ENCODE measurements at regions not wholly inside any gene's neighbourhood (a gene's known extent, or its start where the extent isn't known, plus 50 kb on each side); places are given as distances from the start of the nearest gene placed in this dataset.

DNA sequence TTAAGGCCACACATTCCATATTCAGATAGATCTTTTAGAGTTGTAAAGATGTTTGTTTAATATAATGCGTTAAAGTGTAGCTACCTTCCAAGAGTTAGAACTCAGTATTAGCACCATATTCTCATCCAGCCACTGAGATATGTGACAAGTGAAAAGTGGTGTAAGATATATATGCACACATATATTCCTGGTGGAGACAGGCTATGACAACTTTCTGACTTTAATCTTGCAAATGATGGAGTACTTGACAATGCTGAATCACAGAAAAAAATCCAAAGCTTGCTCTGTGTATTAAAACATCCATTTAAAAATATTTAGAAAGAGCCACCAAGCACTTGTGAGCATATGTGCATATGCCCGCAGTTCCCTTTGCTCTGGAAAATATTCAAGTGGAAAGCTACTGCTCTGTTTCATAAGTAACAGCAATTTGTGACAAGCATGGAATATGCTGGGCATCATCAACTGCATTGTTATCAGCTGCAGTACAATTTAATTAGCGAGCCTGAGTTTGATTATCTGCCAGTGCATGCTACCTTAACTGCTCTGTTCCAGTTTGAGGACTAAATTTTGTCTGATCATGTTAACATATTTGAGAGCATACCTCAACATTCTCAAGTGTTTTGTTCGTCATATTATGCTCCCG is 64.8 kb downstream of the VIP start:
- TF ChIP-seq CTCF (conservative IDR thresholded peaks at IDR 0.05 in 1 of 2, IDR thresholded peaks at IDR 0.05 in 1 of 2; ENCODE audit: extremely low read depth in 1 of 2, insufficient read depth in 1 of 2, low read depth in 1 of 2, low read length in 2 of 2), result no peak
- TF ChIP-seq EZH2 (IDR thresholded peaks at IDR 0.05; ENCODE audit: borderline replicate concordance, low read length), result no peak
